GM12864 (cell line): ENCODE measurements at regions not wholly inside any gene's neighbourhood (a gene's known extent, or its start where the extent isn't known, plus 50 kb on each side); places are given as distances from the start of the nearest gene placed in this dataset.

ENCODE experiments used
- DNase-seq: peaks from one replicate; pipeline ENCODE4 v3.0.0-alpha.2; 2011; ENCODE audit warnings: low read depth
- H3K4me3 ChIP-seq: 2 replicates; pipeline ENCODE4 v1.5.1; 2011; ENCODE audit warnings: mild to moderate bottlenecking, low read depth, low read length, control low read depth
- CTCF ChIP-seq: IDR thresholded peaks from 2 replicates; pipeline ENCODE4 v1.5.1; 2011; ENCODE audit warnings: low read depth, mild to moderate bottlenecking, moderate library complexity, low read length, control low read depth, inconsistent platforms; ENCODE audit errors: missing control alignments

GRCh38 chr10:3482200-3482993 lies 302.6 kb downstream of the KLF6 start:
- DNase-seq: no peak
- no peak for TF ChIP-seq CTCF
- H3K4me3 ChIP-seq: no peak overlapping the region

DNA sequence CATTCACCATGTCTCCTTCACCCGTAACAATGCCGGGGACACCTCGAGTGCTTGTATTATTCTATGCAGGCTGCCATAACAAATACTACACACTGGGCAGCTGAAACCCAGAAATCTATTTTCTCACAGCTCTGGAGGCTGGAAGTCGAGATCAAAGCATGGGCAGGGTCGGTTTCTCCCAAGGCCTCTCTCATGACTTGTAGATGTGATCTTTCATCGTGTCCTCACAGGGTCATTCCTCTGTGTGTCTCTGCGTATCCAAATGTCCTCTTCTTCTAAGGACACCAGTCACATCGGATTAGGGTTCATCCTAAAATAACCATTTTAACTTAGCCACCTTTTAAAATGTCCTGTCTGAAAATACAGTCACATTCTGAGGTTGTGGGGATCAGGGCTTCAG lies 303.5 kb downstream of the KLF6 start:
- TF ChIP-seq CTCF: no peak
- no peak for DNase-seq
- H3K4me3 ChIP-seq: no peak overlapping the region

GRCh38 chr10:3480990-3481315 lies 304.1 kb downstream of the KLF6 start:
- DNase-seq: no peak
- TF ChIP-seq CTCF: no peak
- no peak overlapping the region for H3K4me3 ChIP-seq

- no peak for TF ChIP-seq CTCF
- no peak for DNase-seq
- no peak overlapping the region for H3K4me3 ChIP-seq
Observed at GRCh38 chr10:3480281-3480989, 304.6 kb downstream of the KLF6 start.

GRCh38 chr10:3478632-3479240 lies 306.2 kb upstream of the PITRM1 start:
- H3K4me3 ChIP-seq: no peak overlapping the region
- no peak for DNase-seq
- TF ChIP-seq CTCF: no peak

GRCh38 chr10:3478153-3478552 lies 305.6 kb upstream of the PITRM1 start:
- no peak for DNase-seq
- H3K4me3 ChIP-seq: no peak overlapping the region
- no peak for TF ChIP-seq CTCF

- TF ChIP-seq CTCF: no peak
- H3K4me3 ChIP-seq: no peak overlapping the region
- DNase-seq: no peak
Observed at GRCh38 chr10:3477683-3478082, 305.1 kb upstream of the PITRM1 start.
